ENCODE measurements at regions not wholly inside any gene's neighbourhood (a gene's known extent, or its start where the extent isn't known, plus 50 kb on each side); places are given as distances from the start of the nearest gene placed in this dataset.
"Not testable (repeated sequence)": the region's sequence is repeated elsewhere in the genome, so short reads cannot be mapped to it uniquely, and the experiment has no call there.

DNA sequence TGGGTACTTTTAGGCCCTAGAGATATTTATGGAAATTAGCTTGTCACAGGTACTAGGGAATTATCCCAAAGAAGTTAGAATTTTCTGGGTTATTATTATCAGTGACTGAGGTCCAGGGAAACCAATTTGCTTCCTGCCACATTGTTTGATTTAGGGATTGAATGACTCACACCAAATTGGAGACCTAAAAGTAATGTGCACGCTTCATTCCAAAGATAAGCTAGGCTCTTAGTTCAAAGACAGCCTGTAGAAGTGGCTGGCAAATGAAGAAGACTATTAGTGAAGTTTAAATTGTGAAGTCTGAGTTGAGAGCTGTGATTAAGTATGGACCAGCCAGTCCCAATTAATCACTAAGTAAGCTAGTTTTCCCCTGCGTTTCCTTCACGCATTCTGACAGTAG lies 188.1 kb upstream of the MYO3A start:
- Histone ChIP-seq H3K4me1 (no peaks in the 10 kb centered on the region), H3K36me3 (replicated peaks in 1 of 2; ENCODE audit: insufficient read depth in 1 of 2, low read depth in 2 of 2) (no peaks in the 10 kb centered on the region), H3K27ac (no peak overlapping the region), H3K27me3 (no peaks in the 10 kb centered on the region), H3K9me3 (no peaks in the 10 kb centered on the region), H3K4me3 (no peak overlapping the region)
- TF ChIP-seq, protein P1, sequence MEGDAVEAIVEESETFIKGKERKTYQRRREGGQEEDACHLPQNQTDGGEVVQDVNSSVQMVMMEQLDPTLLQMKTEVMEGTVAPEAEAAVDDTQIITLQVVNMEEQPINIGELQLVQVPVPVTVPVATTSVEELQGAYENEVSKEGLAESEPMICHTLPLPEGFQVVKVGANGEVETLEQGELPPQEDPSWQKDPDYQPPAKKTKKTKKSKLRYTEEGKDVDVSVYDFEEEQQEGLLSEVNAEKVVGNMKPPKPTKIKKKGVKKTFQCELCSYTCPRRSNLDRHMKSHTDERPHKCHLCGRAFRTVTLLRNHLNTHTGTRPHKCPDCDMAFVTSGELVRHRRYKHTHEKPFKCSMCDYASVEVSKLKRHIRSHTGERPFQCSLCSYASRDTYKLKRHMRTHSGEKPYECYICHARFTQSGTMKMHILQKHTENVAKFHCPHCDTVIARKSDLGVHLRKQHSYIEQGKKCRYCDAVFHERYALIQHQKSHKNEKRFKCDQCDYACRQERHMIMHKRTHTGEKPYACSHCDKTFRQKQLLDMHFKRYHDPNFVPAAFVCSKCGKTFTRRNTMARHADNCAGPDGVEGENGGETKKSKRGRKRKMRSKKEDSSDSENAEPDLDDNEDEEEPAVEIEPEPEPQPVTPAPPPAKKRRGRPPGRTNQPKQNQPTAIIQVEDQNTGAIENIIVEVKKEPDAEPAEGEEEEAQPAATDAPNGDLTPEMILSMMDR (IDR thresholded peaks at IDR 0.05) = no peak
- no peak for TF ChIP-seq POLR2A (IDR thresholded peaks at IDR 0.05)
- intact Hi-C loops (cut with DNase I) = no loop called here
- WGBS, 2 donors = 27 to 39% methylated on average over 3 of the region's 3 CpGs
- no peak for ATAC-seq
- no peak for DNase-seq

DNA sequence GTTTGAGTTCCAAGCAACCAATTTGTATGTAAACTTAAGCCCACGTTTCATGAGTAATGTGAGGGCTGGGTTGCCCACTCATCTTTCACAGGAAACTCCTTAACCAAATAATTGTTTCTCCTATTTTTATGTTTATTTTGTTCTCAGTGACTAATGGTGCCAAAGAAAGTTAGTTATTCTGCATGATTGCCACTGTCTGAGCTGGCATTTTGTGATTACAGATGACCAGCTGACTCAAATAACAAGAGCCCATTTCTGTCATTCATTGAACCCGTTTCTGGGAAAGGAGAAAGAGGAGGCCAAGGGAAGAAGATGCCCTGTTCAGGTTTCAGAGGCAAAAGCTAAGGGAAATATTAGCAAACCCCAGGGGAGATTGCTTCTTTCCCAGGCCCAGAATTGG lies 186.9 kb upstream of the MYO3A start:
- TF ChIP-seq, protein P1 (IDR thresholded peaks at IDR 0.05) = no peak
- TF ChIP-seq POLR2A (IDR thresholded peaks at IDR 0.05) = no peak
- Histone ChIP-seq H3K4me3 (no peak overlapping the region), H3K27me3 (no peaks in the 10 kb centered on the region), H3K27ac (no peak overlapping the region), H3K4me1 (no peaks in the 10 kb centered on the region), H3K9me3 (no peaks in the 10 kb centered on the region), H3K36me3 (replicated peaks in 1 of 2; ENCODE audit: insufficient read depth in 1 of 2, low read depth in 2 of 2) (no peaks in the 10 kb centered on the region)
- intact Hi-C loops (cut with DNase I) = no loop called here
- DNase-seq (no peak), ATAC-seq (no peak)
- 21 to 29% methylated on average over 2 of the region's 2 CpGs for WGBS, 2 donors

DNA sequence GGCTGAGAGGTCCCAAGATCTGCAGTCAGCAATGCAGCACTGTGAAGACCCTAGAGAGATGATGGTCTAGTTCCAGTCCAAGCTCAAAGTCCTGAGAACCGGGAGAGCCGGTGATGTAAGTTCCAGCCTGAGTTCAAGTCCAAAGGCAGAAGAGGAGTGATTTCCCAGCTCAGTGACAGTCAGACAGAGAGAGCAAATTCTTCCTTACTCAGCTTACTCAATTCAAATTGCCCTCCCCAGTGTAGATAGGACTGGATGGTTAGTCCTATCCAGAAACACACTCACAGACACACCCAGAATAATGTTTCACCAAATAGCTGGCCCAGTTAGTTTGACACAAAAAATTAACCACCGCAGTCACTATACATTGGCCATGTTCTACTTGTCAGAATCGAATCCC lies 185.5 kb upstream of the MYO3A start:
- 75% methylated on average over 4 of the region's 4 CpGs for whole genome bisulfite sequencing, 2 donors
- H3K9me3 ChIP-seq = no peaks in the 10 kb centered on the region
- no peaks in the 10 kb centered on the region for H3K27me3 ChIP-seq
- H3K4me3 ChIP-seq = no peak overlapping the region
- H3K27ac ChIP-seq = no peak overlapping the region
- no peak for DNase-seq
- intact Hi-C loops (cut with DNase I) = no loop called here
- H3K36me3 ChIP-seq (replicated peaks in 1 of 2; ENCODE audit: insufficient read depth in 1 of 2, low read depth in 2 of 2) = no peaks in the 10 kb centered on the region
- no peak for TF ChIP-seq POLR2A (IDR thresholded peaks at IDR 0.05)
- TF ChIP-seq, protein P1 (IDR thresholded peaks at IDR 0.05) = no peak
- H3K4me1 ChIP-seq = no peaks in the 10 kb centered on the region
- ATAC-seq = no peak

DNA sequence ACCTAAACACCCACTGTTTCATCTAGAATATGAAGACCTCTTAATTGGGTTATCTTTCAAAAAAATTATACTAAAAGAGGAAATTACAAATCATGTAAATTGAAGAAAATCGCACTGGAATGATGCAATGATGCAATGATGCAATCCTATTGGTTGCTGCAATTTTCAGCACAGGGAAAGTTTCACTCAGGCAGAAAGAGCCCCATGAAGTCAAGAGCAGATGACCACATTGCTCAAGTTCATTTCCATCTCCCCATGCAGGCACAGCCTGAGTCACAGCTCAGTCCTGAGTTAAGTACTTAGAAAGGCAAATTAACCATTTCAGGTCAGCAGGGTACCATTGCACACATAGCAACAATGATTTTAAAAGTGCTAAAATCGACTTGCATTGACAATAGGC lies 180.3 kb upstream of the MYO3A start:
- TF ChIP-seq, protein P1 (IDR thresholded peaks at IDR 0.05) = no peak
- no peak for TF ChIP-seq POLR2A (IDR thresholded peaks at IDR 0.05)
- DNase-seq (peak in 1 of 4 donors; percentile 8), ATAC-seq (no peak)
- Histone ChIP-seq H3K4me3 (no peak overlapping the region), H3K9me3 (no peaks in the 10 kb centered on the region), H3K27me3 (no peaks in the 10 kb centered on the region), H3K27ac (no peak overlapping the region), H3K4me1 (no peaks in the 10 kb centered on the region), H3K36me3 (replicated peaks in 1 of 2; ENCODE audit: insufficient read depth in 1 of 2, low read depth in 2 of 2) (no peaks in the 10 kb centered on the region)
- WGBS, 2 donors = 22 to 43% methylated on average over 2 of the region's 2 CpGs
- intact Hi-C loops (cut with DNase I) = no loop called here

DNA sequence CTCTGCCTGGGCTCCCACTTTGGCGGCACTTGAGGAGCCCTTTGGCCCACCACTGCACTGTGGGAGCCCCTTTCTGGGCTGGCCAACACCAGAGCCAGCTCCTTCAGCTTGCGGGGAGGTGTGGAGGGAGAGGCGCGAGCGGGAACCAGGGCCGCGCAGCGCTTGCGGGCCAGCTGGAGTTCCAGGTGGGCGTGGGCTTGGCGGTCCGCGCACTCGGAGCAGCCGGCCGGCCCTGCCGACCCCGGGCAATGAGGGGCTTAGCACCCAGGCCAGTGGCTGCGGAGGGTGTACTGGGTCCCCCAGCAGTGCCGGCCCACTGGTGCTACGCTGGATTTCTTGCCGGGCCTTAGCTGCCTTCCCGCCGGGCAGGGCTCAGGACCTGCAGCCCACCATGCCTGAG lies 178.2 kb upstream of the MYO3A start:
- DNase-seq; intact Hi-C loops (cut with DNase I); H3K9me3 ChIP-seq; H3K4me3 ChIP-seq; H3K36me3 ChIP-seq (replicated peaks in 1 of 2; ENCODE audit: insufficient read depth in 1 of 2, low read depth in 2 of 2); ATAC-seq; H3K27me3 ChIP-seq; H3K27ac ChIP-seq; H3K4me1 ChIP-seq: not testable (repeated sequence)
- 96 to 100% methylated on average over 1 to 18 of the region's 24 CpGs for WGBS, 2 donors
